RPMI7951 (cell line): ENCODE measurements at regions not wholly inside any gene's neighbourhood (a gene's known extent, or its start where the extent isn't known, plus 50 kb on each side); places are given as distances from the start of the nearest gene placed in this dataset.

Experiments
- DNase-seq: peaks from one replicate; pipeline ENCODE4 v3.0.0-alpha.2; 2012; ENCODE audit warnings: low read depth

GRCh38 chr2:239882781-239883180 lies 142.4 kb downstream of the NDUFA10 start:
- DNase-seq: no peak

DNA sequence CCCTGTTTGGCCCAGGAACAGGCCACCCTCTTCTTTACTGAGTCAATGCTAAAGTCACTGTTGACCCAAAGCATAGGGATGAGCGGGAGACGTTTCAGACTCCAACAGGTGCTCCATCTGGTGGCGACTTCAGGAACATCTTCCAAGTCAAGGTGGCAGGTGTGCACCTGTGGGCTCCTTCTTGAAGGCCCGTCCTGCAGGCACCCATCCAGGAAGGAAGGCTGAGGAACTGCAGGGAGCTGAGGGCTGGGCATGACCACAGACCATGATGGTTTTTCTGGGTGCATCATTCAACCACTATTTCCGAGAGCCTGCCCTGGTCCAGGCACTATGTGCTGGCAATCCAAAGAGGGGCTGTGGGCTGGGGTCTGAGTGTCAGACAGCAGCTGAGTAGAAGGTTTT lies 142.8 kb downstream of the NDUFA10 start:
- DNase-seq: peak; percentile 24

DNA sequence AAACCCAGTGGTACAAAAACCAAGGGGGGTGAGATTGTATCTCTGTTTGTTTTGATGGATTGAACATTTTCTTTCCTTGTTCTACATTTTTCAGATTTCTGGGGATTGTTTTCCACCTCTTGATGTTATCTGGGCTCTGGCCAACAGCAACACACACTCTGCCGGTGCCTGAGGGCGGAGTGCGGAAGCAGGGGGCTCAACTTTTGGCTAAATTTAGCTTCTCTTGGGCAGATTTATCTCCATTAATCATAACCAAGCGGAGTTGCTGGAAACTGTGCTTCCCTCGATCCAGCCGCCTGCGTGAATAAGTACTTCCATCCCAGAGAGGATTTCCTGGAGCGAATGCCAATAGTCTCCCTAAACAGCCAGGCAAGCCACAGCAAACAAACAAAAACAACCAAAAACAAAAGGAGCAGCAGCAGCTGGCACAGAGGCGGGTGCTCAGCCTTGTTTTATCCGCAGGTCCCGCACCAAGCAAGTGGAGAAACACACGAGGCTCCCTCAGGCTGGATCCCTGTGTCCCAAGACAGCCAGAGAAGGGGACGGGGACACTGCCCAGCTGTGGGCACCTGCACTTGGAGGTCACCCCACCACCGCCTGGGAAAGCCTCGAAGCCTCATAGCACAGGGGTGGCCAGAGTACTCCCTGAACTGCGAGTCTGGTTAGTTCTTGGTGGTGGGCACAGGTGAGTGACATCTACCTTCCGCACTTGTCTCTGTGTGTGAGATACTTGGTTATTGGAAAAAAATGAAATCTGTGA lies 143.4 kb downstream of the NDUFA10 start:
- DNase-seq: peak; percentile 70

- DNase-seq: no peak
Measured at GRCh38 chr2:239881031-239881471, 144.1 kb downstream of the NDUFA10 start.

- no peak for DNase-seq
Measured at GRCh38 chr2:239880396-239880795, 144.7 kb downstream of the NDUFA10 start.

DNA sequence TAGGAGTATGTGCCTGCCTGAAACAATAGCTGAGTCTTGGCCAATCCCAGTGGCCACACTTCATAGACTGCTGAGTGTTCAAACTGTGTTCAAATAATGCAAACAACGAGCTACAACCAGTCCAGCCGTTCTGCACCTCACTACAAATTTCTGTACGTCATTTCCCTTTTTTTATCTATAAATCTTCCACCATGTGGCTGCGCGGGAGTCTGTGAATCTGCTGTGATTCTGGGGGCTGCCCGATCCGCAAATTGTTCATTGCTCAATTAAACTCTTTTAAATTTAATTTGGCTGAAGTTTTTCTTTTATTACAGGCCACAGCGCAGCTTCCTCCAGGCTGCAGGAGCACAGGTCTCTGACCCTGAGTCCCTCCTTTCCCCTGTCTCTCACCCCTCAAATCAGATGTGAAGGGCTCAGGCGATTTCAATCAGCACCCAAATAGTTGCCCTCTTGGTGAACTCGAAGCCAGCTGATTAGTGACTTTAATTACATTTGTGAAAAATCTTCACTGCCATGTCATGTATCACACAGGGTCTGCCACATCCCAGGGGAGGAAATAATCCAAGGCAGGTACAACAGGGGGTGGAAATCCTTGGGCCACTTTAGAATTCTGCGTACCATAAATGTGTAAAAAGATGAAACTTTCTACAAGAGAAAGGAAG lies 145.6 kb downstream of the NDUFA10 start:
- no peak for DNase-seq

DNA sequence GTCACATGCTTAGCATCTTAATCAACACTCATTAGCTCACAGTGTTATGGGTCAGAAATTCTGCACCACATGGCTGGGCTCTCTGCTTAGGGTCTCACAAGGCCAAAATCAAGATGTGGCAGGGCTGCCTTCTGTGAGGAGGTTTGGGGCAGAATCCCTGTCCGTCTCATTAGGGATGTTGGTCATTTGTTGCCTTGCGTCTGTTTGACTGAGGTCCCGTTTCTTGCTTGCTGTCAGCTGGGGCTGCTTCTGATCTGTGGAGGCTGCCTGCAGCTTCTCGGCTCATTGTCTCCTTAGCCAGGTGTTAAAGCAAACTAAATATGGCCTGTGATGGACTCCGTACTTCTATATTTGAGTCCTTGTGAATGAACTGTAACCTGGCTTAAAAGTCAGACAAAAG lies 146.5 kb downstream of the NDUFA10 start:
- DNase-seq: no peak

DNA sequence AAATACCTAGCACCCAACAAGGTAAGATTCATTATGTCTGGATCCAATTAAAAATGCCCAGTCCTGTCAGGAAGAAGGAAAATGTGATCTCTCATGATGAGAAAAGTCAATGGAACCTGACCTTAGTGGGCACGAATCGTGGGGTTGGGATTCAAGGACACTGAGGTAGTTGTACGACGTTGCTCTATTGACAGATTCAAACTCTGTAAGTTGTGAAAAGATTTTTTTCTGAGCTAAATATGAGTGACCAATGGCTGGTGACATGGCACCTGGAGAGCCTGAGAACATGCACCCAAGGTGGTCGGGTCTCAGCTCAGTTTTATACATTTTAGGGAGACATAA lies 148.2 kb downstream of the NDUFA10 start:
- DNase-seq: no peak

DNA sequence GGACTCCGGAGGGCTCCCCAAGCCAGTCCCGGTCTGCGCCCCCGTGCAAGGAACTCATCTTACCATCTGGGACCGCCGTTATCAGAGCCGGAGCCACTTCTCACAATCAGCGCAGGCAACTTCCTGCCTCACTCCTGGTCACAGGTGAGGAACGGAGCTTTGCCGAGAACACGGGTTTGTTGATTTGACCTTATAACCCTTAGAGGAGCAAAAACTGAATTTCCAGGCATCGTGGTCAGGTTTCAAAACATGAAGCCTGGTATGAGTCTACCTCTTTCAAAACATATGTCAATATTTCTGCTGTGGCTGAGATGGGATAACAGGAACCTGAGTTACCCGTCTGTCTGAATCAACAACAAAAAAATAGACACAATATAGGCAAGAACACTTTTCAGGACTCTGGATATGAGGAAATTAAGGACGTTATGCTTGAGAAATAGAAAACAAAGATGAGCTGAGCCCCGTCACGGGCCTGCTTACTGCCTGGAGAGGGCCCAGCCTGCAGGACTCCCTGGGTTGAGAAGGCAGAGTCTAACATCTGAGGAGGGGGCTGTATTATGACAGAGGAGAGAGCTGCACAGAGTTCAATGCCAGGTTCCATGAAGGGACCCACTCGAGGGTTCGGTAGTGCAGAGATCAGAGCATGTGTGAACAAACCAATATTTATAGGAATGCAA lies 148.7 kb downstream of the NDUFA10 start:
- no peak for DNase-seq

DNA sequence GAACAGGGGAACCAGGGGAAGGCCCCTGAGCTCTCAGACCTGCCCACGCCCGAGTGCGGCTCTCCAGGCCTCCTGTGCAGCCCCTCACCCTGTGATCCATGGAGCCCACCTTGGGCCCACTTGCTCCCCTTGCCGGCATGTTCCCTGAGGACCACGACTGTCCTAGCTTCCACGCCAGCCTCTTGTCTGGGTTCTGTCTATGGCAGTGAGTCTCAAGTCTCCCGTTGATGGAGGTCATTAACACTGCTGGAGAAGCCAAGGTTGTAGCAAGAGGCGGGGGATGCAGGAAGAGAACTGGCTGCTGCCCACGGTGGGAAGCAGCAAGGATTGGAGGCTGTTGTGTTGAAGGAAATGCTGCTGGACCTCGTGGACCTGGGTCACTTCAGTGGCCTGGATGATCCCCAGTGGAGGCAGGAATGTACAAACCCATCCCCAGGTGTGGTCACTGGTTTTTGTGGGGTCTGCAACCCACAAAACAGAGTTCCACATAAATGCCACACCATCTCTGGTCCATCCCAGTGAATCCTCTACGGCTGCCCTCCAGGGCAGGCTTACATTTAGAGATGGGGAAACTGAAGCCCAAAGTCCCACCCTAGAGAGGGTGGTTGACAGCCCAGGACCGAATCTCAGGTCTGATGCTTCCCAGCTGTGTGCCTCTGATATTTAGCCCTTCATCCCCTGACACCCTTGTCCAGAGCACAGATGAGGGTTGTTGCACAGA lies 150.3 kb downstream of the NDUFA10 start:
- DNase-seq: no peak

DNA sequence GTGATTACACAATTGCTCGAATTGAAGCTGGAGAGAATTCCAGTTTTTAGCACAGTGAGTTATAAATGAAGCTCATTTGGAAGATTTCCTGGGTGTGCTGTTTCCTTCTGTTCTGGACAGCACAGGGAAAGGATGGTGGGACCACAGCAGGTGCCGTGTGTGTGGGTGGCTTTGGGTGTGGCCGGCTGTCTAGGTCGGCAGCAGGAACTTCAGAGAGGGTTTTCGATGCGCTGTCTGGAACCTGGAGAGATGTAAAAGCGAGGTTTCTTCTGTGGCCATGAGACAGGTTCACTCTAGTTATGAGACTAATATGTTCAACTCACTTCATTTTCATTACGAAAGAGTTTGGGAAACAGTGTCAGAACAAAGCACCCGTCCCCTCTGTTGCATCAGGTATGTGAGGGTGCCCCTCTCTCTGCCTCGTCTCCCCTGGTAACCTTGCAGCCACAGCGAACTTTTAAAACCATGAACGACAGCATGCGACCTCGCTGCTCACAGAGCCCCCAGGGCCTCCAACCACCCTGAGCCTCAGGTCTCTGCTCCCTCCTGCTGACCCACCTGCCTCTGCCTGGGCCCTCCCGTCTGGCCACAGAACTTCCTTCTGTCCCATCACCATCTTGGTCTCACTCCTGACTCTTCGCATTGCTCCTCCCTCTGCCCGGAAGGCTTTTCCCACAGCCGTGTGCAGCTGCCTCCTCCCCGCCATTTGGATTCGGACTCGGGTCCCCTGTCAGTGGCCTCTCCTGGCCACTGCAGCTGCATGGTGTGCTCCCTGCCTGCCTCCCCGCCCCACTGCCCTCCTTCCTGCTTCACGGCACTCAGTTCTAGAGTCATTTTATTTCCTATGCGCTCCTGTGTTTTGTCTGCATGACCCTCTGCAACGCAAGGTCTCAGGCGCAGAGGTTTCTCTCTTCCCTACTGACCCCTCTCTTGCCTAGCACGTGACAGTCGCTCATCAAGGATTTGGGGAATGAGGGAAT lies 151.2 kb downstream of the NDUFA10 start:
- no peak for DNase-seq

- no peak for DNase-seq
Measured at GRCh38 chr2:239871481-239872435, 153.4 kb downstream of the NDUFA10 start.

DNA sequence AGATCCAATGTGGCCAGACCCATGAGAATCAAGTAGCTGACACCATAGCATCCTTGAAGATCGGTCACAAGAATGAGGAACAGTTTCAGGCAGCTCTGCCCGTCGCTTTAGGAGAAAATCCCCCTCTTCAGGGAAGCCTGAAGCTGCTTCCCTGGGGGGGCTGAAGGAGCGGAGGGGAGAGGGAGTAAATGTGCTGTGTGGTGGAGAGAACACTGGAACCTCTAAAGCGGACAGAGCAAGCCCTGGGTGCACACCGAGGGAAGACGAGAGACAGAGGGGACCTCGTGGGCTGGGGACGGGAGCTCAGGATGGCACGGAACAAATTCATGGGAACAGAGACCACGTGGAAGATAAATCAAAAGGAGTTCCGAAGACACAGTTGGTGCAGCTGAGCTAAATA lies 154.3 kb downstream of the NDUFA10 start:
- no peak for DNase-seq

- DNase-seq: no peak
Measured at GRCh38 chr2:239870276-239870675, 154.9 kb downstream of the NDUFA10 start.

DNA sequence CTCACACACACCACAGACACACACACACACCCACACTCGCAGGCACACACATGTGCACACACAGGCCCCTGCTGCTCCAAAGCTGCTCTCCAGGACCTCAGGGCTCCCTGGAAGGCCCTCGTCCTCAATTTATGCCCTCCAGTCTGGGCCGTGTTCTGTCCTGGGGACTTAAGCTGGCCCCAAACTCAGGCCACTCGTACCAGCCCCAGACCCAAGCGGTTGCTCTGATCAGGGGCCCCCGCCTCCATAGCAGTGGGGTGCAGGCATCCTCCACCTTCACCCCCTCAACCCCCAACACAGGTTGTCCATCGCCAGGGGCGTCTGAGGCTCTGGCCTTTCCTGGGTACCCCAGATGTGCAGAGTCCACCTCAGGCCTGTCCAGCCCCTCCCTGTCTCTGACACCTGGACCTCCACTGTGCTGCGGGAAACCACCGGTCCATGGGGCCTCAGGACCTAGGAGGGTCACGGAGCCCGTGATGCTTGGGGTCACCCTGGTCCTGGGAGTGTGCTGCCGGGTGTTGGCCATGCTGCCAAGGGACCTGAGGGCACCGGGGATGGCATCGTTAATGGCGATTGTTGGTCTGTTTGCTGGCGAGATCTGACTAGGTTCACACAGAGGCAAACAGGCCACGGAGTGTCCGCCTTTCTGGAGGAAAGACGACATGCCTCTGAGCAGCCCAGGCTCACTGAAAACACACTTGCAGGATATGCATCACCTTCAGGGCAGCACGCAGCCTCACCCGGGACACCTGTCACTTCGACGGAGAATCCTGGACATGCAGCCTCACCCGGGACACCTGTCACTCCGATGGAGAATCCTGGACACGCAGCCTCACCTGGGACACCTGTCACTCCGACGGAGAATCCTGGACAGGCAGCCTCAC lies 155.6 kb downstream of the NDUFA10 start:
- DNase-seq: no peak

DNA sequence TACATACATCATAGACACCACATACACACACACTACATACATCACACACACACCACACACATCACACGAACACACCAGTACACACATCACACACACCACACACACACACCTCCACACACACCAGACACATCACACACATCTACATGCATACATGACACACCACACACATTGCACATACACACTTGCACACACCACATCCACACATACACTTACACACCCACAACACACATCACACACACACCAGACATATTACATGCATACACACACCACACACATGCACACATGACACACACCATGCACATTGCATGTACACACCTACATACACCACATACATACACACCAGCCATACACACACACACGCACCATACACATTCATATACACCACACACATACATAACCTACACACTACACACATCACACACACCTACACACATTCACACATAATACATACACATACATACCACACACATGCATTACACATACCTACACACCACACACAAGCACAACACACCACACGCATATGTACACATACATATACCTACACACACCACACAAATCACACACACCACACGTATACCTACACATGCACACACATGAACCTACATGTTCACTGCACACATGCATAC lies 156.5 kb downstream of the NDUFA10 start:
- DNase-seq: no peak

- DNase-seq: no peak
Measured at GRCh38 chr2:239866778-239867177, 158.4 kb downstream of the NDUFA10 start.

DNA sequence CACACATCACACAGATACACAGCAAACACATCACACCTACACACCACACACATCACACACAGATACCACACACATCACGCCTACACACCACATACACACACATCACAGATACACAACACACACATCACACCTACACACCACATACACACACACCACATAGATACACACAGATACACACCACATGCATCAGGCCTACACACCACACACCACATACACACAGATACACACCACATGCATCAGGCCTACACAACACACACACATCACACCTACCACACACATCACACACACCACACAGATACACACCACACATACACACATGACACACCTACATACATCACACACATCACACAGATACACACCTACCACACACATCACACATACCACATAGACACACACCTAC lies 158.8 kb downstream of the NDUFA10 start:
- no peak for DNase-seq
